Central memory CD8-positive, alpha-beta T cell (primary cell): ENCODE measurements at regions not wholly inside any gene's neighbourhood (a gene's known extent, or its start where the extent isn't known, plus 50 kb on each side); places are given as distances from the start of the nearest gene placed in this dataset.

ENCODE experiments used
- ATAC-seq: fragments of 150-1000 bp; cut with Tn5 transposase; replicated peaks from 2 replicates; pipeline ENCODE4 v1.10.0; 2022; ENCODE audit warnings: mild to moderate bottlenecking, moderate FRiP score, moderate number of reproducible peaks; ENCODE audit not compliant: poor library complexity, severe bottlenecking; ENCODE audit errors: extremely low read depth
- DNase-seq, 2 donors: peaks; one replicate each; pipeline ENCODE4 v3.0.0; 2021; ENCODE audit warnings: low spot score in 2 of 2
- H3K27ac Mint-ChIP-seq: one replicate; pipeline ENCODE4 v1.8.0; 2022; ENCODE audit warnings: low read depth, mild to moderate bottlenecking, moderate library complexity, mixed read lengths
- H3K27me3 Mint-ChIP-seq: one replicate; pipeline ENCODE4 v1.8.0; 2022; ENCODE audit warnings: mixed read lengths
- H3K36me3 Mint-ChIP-seq: one replicate; pipeline ENCODE4 v1.8.0; 2022; ENCODE audit warnings: mild to moderate bottlenecking, moderate library complexity, mixed read lengths; ENCODE audit not compliant: insufficient read depth
- H3K4me1 Mint-ChIP-seq: one replicate; pipeline ENCODE4 v1.8.0; 2022; ENCODE audit warnings: mixed read lengths
- H3K4me3 Mint-ChIP-seq: one replicate; pipeline ENCODE4 v1.8.0; 2022; ENCODE audit warnings: mild to moderate bottlenecking, moderate library complexity, mixed read lengths
- H3K9me3 Mint-ChIP-seq: one replicate; pipeline ENCODE4 v1.8.0; 2022; ENCODE audit warnings: mixed read lengths

DNA sequence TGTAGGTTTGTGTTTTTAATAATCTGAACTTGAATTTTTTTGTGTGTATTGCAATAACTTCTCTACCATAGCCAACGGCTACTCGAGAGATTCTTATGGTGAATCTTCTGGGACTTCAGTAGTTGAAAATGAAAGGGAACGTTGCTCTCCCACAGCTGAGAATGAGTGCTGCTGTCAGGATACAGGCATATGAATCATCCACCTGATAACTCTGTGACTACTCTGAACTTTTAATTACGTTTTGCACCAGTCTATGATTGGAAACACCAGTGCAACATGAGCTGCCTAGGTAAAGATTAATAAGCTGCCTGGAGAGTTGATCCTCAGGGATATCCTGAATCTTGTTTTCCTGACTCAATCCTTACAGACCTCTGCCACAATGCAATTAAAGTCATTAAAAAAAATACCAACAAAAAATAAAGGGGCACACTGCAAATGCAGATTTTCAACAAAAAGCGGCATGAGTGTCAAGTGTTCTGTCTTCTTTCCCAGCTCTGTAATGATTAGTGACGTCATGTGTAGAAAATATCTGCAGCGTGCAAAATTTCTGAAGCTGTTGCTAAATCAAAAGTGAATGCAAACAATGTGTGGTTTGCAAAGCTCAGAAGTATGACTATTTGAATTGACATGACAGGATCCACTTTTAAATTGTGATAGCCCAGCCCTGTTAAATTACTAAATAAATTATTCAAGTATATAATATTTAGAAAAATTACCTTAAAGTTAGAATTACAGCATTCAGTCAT lies 432.2 kb downstream of the HTR1B start:
- Mint-ChIP-seq H3K4me3 (no peak overlapping the region), H3K4me1 (no peaks in the 10 kb centered on the region), H3K27me3 (no peaks in the 10 kb centered on the region), H3K9me3 (peaks cover 13% of the 10 kb centered on the region), H3K36me3 (no peaks in the 10 kb centered on the region), H3K27ac (no peak overlapping the region)
- ATAC-seq: no peak
- DNase-seq: no peak

DNA sequence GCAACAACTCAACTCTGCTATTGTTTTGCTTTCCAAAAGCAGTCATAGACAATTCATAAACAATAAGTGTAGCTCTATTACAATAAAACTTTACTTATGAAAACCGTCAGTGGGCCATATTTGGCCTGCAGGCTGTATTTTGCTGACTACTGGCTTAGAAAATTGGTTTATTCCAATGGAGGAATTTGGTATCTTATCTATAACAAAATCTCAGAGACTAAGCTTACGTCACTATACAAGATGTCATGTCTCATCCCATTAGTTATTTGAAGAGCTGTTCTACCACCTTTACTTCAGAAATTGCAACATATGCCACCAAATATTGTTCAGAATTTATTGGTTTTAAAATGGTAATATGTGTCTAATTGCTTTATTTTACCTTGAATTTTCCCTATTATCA lies 436.9 kb downstream of the HTR1B start:
- Mint-ChIP-seq H3K27me3 (no peaks in the 10 kb centered on the region), H3K9me3 (peaks cover 6% of the 10 kb centered on the region), H3K27ac (no peak overlapping the region), H3K4me1 (no peaks in the 10 kb centered on the region), H3K36me3 (no peaks in the 10 kb centered on the region), H3K4me3 (no peak overlapping the region)
- ATAC-seq (no peak), DNase-seq (no peak)

DNA sequence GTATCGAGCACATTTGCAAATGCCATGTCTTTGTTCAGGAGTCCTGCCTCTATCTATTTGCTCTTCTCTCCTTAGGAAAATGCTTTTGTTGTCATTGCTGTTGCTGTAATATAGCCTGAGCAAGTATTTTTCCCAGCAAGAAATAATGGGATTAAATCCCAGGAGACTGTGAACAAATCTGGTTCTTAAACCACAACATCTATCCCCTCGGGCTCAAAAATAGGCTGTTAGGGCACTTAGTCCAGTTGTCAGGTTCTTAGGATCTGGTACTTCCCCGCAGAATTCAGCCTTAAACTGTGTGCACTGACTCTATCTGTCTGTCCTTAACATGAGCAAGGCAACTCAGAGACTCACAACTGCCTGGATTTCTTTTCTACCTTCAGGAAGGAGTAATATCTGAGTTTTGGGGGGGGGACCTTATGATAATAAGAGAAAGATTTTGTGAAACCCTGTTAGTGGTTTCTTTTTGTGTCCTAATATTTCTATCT lies 437.5 kb downstream of the HTR1B start:
- H3K27me3 Mint-ChIP-seq: no peaks in the 10 kb centered on the region
- H3K4me1 Mint-ChIP-seq: no peaks in the 10 kb centered on the region

DNA sequence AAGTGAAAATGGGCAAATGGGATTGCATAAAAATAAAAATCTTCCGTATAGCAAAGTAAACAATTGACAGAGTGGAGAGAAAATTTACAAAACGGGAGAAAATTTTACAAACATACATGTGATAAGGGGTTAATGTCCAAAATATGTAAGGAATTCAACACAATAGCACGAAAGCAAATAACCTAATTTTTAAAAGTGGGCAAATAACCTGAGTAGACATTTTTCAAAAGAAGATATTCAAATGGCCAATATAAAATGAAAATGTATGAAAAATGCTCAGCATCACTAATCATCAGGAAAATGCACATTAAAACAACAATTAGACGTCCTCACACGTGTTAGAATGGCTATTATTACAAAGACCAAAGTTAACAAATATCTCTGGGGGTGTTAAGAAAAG lies 441.5 kb downstream of the HTR1B start:
- ATAC-seq: no peak
- Mint-ChIP-seq H3K9me3 (peaks cover 10% of the 10 kb centered on the region), H3K36me3 (no peaks in the 10 kb centered on the region), H3K4me3 (no peak overlapping the region), H3K27ac (no peak overlapping the region), H3K27me3 (no peaks in the 10 kb centered on the region), H3K4me1 (no peaks in the 10 kb centered on the region)
- no peak for DNase-seq

More for the DNA sequence above, 437.5 kb downstream of the HTR1B start:
- Mint-ChIP-seq H3K9me3 (peaks cover 6% of the 10 kb centered on the region), H3K4me3 (no peak overlapping the region), H3K27ac (no peak overlapping the region), H3K36me3 (no peaks in the 10 kb centered on the region)
- ATAC-seq (no peak), DNase-seq (no peak)

DNA sequence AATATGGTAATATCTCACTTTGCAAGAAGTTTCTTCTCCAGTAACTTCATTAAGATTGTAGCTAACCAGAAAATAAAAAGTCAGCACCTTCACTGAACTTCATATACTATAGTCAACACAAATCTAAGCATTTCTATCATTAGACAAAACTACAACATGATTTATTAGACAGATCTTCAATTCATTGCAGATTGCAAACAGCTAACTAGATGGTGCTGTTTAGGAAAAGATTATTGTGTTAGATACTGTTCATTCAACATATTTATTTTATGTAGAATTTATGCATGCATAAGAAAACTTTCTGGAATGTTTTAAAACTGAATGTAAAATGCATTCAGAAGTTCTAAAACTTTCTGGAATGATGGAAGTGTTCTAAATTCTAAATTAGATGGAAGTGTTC lies 442.1 kb downstream of the HTR1B start:
- ATAC-seq: no peak
- H3K36me3 Mint-ChIP-seq: no peaks in the 10 kb centered on the region
- no peak for DNase-seq
- no peak overlapping the region for H3K4me3 Mint-ChIP-seq
- no peak overlapping the region for H3K27ac Mint-ChIP-seq
- no peaks in the 10 kb centered on the region for H3K4me1 Mint-ChIP-seq
- H3K9me3 Mint-ChIP-seq: peaks cover 11% of the 10 kb centered on the region
- H3K27me3 Mint-ChIP-seq: no peaks in the 10 kb centered on the region

DNA sequence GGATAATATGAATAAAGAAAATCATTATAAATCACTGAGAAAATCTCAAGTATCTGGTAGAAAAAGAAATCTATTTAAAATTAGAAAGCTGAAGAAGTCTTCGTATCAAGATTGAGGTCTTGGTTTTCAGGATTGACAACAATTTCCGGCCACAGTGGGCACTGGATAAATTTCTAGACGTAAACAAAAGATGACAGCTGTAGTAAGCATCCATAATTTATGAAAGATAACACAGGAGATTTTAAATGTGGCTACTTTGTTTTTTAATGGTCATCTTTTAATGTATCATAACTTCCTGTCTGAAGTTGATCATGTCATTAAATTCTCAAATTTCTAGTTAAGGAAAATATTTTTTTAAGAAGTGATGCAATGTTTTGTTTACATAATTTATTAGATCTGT lies 444.2 kb downstream of the HTR1B start:
- DNase-seq: no peak
- no peaks in the 10 kb centered on the region for H3K36me3 Mint-ChIP-seq
- ATAC-seq: no peak
- H3K4me1 Mint-ChIP-seq: no peaks in the 10 kb centered on the region
- H3K27me3 Mint-ChIP-seq: no peaks in the 10 kb centered on the region
- H3K27ac Mint-ChIP-seq: no peak overlapping the region
- no peak overlapping the region for H3K4me3 Mint-ChIP-seq
- peaks cover 17% of the 10 kb centered on the region for H3K9me3 Mint-ChIP-seq

DNA sequence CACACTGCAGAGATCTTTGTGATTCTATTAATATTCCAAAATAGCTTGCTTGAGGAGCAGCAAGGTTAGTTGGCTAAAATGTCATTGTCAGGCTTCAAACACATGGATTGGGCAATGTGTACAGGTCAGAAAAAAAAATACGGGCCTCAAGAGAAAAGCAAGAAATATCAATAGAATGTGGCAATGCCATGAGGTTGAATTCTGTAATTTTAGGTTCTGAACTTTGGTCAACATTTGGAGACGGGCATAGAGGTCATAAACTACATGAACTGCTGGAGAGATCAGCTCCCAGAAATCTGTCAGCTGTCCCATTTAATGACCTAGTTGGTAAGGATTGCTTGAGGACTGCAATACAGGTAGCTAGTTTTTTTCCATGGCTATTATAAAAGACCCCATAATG lies 445.8 kb downstream of the HTR1B start:
- Mint-ChIP-seq H3K27ac (no peak overlapping the region), H3K36me3 (no peaks in the 10 kb centered on the region), H3K4me3 (no peak overlapping the region), H3K4me1 (no peaks in the 10 kb centered on the region), H3K9me3 (peaks cover 26% of the 10 kb centered on the region), H3K27me3 (no peaks in the 10 kb centered on the region)
- ATAC-seq (no peak), DNase-seq (no peak)

DNA sequence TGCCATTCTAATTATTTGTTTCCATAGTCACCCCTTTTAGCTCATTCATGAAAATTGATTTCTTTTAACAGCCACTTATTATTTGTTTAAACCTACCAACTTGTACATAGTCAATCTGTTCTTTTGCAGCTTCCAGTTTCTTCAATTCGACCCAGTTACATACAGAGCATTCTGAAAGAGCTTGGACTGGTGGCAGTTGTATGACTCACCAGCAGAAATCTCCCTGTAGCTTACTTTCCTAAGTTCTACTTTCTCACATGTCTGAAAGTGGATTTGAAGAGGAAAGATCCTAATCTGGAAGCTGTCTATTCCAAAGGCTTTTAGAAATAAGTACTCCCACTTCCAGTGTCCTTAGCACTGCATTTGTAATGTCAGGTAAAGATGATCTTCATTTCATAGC lies 447.9 kb downstream of the HTR1B start:
- Mint-ChIP-seq H3K9me3 (peaks cover 33% of the 10 kb centered on the region), H3K4me1 (no peaks in the 10 kb centered on the region), H3K4me3 (no peak overlapping the region), H3K36me3 (no peaks in the 10 kb centered on the region), H3K27me3 (no peaks in the 10 kb centered on the region), H3K27ac (no peak overlapping the region)
- DNase-seq: no peak
- ATAC-seq: no peak

DNA sequence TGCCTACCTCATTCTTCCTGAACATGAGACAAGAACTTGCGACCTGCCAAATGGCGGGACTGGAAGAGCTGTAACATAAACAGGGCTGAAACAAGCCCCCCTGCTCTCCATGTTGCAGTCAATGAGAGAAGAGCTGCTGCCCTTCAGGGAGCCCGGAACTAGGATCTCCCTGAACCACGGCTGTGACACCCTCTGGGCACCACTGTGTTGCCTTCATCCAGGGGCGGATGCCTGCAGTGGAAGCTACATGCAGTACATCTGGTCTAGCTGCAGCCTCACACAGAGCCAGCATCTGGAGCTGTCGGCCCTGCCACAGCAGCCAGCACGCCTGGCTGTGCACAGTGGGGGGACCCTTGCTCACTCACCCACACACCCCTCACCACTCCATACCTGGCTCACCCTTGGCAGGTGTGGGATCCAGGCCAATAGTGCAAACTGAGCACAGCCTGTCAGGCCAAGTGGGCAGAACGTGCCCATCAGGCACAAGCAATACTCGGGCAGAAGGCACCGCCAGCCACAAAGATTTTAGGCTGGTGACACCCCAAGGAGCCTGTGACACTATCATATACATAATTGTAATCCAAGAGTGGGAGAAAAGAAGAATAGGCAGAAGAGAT lies 451.3 kb downstream of the HTR1B start:
- H3K27me3 Mint-ChIP-seq: no peaks in the 10 kb centered on the region
- H3K4me1 Mint-ChIP-seq: no peaks in the 10 kb centered on the region
- peaks cover 26% of the 10 kb centered on the region for H3K9me3 Mint-ChIP-seq
- DNase-seq (no peak), ATAC-seq (no peak)
- H3K36me3 Mint-ChIP-seq: no peaks in the 10 kb centered on the region
- no peak overlapping the region for H3K4me3 Mint-ChIP-seq
- H3K27ac Mint-ChIP-seq: no peak overlapping the region

DNA sequence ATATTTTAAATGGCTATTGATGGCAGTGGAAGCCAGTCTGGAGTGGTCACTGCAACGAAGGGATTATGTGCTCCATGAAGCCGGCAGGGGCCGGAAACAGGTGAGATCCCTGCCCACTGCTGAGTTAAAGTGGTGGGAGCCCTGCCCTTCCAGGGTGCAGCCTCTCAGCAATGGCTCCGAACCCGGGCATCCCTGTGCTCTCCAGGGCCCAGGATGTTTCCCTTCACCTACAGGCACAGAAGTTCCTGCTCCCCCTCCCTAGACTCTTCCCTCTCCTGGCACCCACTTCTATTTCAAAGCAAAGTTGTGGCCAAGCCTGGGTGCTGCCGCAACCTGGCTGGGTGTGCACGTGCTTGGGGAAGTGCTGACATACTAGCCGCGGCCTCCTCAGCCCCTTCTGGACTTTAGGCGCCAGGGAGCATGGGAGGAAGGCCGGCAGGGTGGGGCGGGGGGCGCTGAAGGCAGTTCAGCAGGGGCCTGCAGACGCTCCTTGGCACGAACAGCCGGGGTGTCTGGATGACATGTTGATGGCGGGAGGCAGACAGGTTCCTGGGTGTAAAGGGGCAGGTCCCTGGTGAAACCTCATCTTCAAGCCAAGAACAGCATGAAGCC lies 452.3 kb downstream of the HTR1B start:
- H3K36me3 Mint-ChIP-seq: no peaks in the 10 kb centered on the region
- no peak for ATAC-seq

DNA sequence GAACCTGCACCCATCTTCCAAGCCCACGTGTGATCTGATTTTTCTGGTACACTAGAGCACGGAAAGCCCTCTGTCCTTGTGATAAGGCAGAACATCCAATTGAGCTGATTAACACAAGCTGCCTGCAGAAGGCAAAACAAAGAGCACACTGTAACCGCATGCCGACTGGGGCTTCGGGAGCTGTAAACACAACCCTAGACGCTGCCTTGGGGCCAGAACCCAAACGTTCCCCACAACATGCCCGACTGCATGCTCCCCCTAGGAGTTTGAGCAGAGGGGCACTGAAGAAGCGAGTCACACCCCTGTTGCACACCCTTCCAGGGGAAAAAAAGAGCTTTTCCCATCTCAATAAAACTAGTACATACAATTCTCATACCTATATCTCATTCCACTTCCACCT lies 470.7 kb downstream of the HTR1B start:
- no peak overlapping the region for H3K27ac Mint-ChIP-seq
- no peak overlapping the region for H3K4me3 Mint-ChIP-seq
- ATAC-seq (no peak), DNase-seq (no peak)
- peaks cover 23% of the 10 kb centered on the region for H3K9me3 Mint-ChIP-seq
- H3K36me3 Mint-ChIP-seq: no peaks in the 10 kb centered on the region
- H3K27me3 Mint-ChIP-seq: no peaks in the 10 kb centered on the region
- H3K4me1 Mint-ChIP-seq: no peaks in the 10 kb centered on the region

More for the DNA sequence above, 452.3 kb downstream of the HTR1B start:
- Mint-ChIP-seq H3K27ac (no peak overlapping the region), H3K9me3 (peaks cover 20% of the 10 kb centered on the region), H3K4me3 (no peak overlapping the region), H3K4me1 (no peaks in the 10 kb centered on the region), H3K27me3 (no peaks in the 10 kb centered on the region)
- DNase-seq: no peak

DNA sequence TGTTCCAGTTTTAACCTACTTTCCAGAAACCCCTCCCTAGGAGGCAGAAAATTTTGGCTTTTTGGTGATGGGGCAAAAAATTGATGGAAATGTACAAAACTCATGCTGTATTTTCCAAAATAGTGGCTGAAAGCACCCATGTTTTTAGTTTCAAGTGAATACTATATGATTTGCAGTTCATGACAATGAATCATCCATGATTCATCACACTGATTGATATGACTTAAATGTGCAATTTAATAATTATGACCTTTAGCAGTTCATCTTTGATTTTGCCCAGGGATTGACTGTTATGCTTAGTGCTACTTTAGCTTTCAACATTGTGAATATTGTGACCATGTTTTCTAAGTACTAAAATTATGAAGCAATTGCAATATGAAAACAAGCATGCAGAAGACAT lies 478.7 kb downstream of the HTR1B start:
- Mint-ChIP-seq H3K4me1 (no peaks in the 10 kb centered on the region), H3K9me3 (peaks cover 26% of the 10 kb centered on the region), H3K4me3 (no peak overlapping the region), H3K36me3 (no peaks in the 10 kb centered on the region), H3K27me3 (no peaks in the 10 kb centered on the region), H3K27ac (no peak overlapping the region)
- ATAC-seq: no peak
- no peak for DNase-seq
